ENCODE measurements at regions not wholly inside any gene's neighbourhood (a gene's known extent, or its start where the extent isn't known, plus 50 kb on each side); places are given as distances from the start of the nearest gene placed in this dataset.

GRCh38 chr5:97676608-97677007 lies 493.6 kb upstream of the RIOK2 start:
- TF ChIP-seq CTCF (IDR thresholded peaks at IDR 0.05) (no peak), POLR2A (IDR thresholded peaks at IDR 0.05) (no peak)

All from uterus (tissue), 2 donors.